ENCODE measurements at regions not wholly inside any gene's neighbourhood (a gene's known extent, or its start where the extent isn't known, plus 50 kb on each side); places are given as distances from the start of the nearest gene placed in this dataset.

- DNase-seq (ENCODE audit: low read depth, low spot score) (no peak), ATAC-seq (no peak)
- no peaks in the 10 kb centered on the region for H4K20me1 ChIP-seq (ENCODE audit: insufficient read depth)
- ChIA-PET CTCF (no interaction called here), RAD21 (ENCODE audit: low non-redundant PET in 1 of 2, low total read pairs in 2 of 2, uncharacterized antibody in 2 of 2, unreplicated experiment in 2 of 2) (no interaction called here), POLR2A (no interaction called here)
- H3K9me2 ChIP-seq (ENCODE audit: insufficient read depth), result no peaks in the 10 kb centered on the region
- BruUV-seq (replicated peaks), result no TSS peak
- H2AFZ ChIP-seq (ENCODE audit: low read depth, low read length, poor library complexity, severe bottlenecking), result no peak overlapping the region
- no peaks in the 10 kb centered on the region for H3K36me3 ChIP-seq (ENCODE audit: control insufficient read depth in 1 of 2, insufficient read depth in 2 of 2, low read length in 2 of 2)
- no peaks in the 10 kb centered on the region for H3K79me2 ChIP-seq (ENCODE audit: insufficient read depth, low read length)
- H3K9me3 ChIP-seq (ENCODE audit: control insufficient read depth in 1 of 2, insufficient read depth in 1 of 2, low read depth in 1 of 2, low read length in 2 of 2), result peaks cover 4 to 18% of the 10 kb centered on the region in 2 experiments; a peak in 1 of 4 replicates
- no peaks in the 10 kb centered on the region for H3K4me1 ChIP-seq (ENCODE audit: control insufficient read depth in 1 of 2, insufficient read depth in 2 of 2, low read length in 2 of 2)
- H3K4me2 ChIP-seq (ENCODE audit: low read length), result no peak overlapping the region
- no peak overlapping the region for H3K9ac ChIP-seq (ENCODE audit: low read length)
- intact Hi-C loops (cut with micrococcal nuclease), result no loop called here
- no peaks in the 10 kb centered on the region for H3K27me3 ChIP-seq (ENCODE audit: insufficient read depth, low read length)
- H3K27ac ChIP-seq (ENCODE audit: low read depth, low read length), result no peak overlapping the region
- no peak for TF ChIP-seq ELF1 (IDR thresholded peaks at IDR 0.05; ENCODE audit: borderline replicate concordance, low read depth)
- no peak for TF ChIP-seq CBX3 (IDR thresholded peaks at IDR 0.05; ENCODE audit: low read depth)
- TF ChIP-seq POLR2AphosphoS5 (IDR thresholded peaks at IDR 0.05; ENCODE audit: low read depth, low read length), result no peak
- TF ChIP-seq EZH2 (IDR thresholded peaks at IDR 0.05), result no peak
- TF ChIP-seq JUND (IDR thresholded peaks at IDR 0.05), result no peak
- TF ChIP-seq SP1 (IDR thresholded peaks at IDR 0.05; ENCODE audit: low read depth), result no peak
- no peak for TF ChIP-seq ZBTB33 (IDR thresholded peaks at IDR 0.05; ENCODE audit: extremely low read depth, insufficient replicate concordance, low read length)
- TF ChIP-seq, protein P1, sequence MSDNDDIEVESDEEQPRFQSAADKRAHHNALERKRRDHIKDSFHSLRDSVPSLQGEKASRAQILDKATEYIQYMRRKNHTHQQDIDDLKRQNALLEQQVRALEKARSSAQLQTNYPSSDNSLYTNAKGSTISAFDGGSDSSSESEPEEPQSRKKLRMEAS (IDR thresholded peaks at IDR 0.05), result no peak
- no peak for TF ChIP-seq RAD21 (IDR thresholded peaks at IDR 0.05; ENCODE audit: low read depth)
- no peak overlapping the region for H3K4me3 ChIP-seq (replicated peaks in 1 of 2; ENCODE audit: low read depth in 1 of 2, low read length in 2 of 2)
Observed at GRCh38 chr11:25183411-25183810, 686.6 kb downstream of the LUZP2 start.

DNA sequence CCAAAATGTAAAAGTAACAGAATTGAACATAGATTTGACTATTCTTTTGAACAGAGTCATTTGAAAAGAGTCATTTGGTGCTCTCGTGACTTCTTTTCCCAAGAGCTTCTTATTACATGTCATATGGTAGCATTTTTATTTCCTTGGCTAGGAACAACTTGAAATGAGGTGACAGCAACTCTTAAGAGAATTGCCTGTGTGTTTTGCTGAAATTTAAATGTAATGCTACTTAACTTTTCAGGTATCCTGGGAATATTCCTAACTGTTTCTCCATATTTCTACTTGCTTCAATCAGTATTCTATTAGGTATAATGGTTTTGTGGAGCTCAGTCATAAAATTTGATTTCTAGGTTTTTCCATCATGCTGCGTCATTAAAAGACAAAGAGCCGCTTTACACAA lies 700.7 kb downstream of the LUZP2 start:
- no TSS peak for BruUV-seq (replicated peaks)
- no peak for ATAC-seq
- Histone ChIP-seq H3K4me2 (ENCODE audit: low read length) (no peak overlapping the region), H3K9me2 (ENCODE audit: insufficient read depth) (no peaks in the 10 kb centered on the region), H3K4me1 (ENCODE audit: control insufficient read depth in 1 of 2, insufficient read depth in 2 of 2, low read length in 2 of 2) (no peaks in the 10 kb centered on the region), H2AFZ (ENCODE audit: low read depth, low read length, poor library complexity, severe bottlenecking) (no peak overlapping the region), H3K27me3 (ENCODE audit: insufficient read depth, low read length) (no peaks in the 10 kb centered on the region), H3K36me3 (ENCODE audit: control insufficient read depth in 1 of 2, insufficient read depth in 2 of 2, low read length in 2 of 2) (no peaks in the 10 kb centered on the region), H3K4me3 (replicated peaks in 1 of 2; ENCODE audit: low read depth in 1 of 2, low read length in 2 of 2) (no peak overlapping the region), H3K9ac (ENCODE audit: low read length) (no peak overlapping the region), H3K27ac (ENCODE audit: low read depth, low read length) (no peak overlapping the region), H4K20me1 (ENCODE audit: insufficient read depth) (no peaks in the 10 kb centered on the region), H3K79me2 (ENCODE audit: insufficient read depth, low read length) (no peaks in the 10 kb centered on the region), H3K9me3 (ENCODE audit: control insufficient read depth in 1 of 2, insufficient read depth in 1 of 2, low read depth in 1 of 2, low read length in 2 of 2) (peaks cover 0 to 3% of the 10 kb centered on the region in 2 experiments; a peak in 2 of 4 replicates)
- intact Hi-C loops (cut with micrococcal nuclease), result no loop called here
- CTCF ChIA-PET, result no interaction called here
- DNase-seq (ENCODE audit: low read depth, low spot score), result no peak
- POLR2A ChIA-PET, result no interaction called here
- RAD21 ChIA-PET (ENCODE audit: low non-redundant PET in 1 of 2, low total read pairs in 2 of 2, uncharacterized antibody in 2 of 2, unreplicated experiment in 2 of 2), result no interaction called here
- TF ChIP-seq JUND (IDR thresholded peaks at IDR 0.05) (no peak), EGR1 (IDR thresholded peaks at IDR 0.05; ENCODE audit: low read depth) (no peak), SP1 (IDR thresholded peaks at IDR 0.05; ENCODE audit: low read depth) (no peak)
- TF ChIP-seq, protein P2, sequence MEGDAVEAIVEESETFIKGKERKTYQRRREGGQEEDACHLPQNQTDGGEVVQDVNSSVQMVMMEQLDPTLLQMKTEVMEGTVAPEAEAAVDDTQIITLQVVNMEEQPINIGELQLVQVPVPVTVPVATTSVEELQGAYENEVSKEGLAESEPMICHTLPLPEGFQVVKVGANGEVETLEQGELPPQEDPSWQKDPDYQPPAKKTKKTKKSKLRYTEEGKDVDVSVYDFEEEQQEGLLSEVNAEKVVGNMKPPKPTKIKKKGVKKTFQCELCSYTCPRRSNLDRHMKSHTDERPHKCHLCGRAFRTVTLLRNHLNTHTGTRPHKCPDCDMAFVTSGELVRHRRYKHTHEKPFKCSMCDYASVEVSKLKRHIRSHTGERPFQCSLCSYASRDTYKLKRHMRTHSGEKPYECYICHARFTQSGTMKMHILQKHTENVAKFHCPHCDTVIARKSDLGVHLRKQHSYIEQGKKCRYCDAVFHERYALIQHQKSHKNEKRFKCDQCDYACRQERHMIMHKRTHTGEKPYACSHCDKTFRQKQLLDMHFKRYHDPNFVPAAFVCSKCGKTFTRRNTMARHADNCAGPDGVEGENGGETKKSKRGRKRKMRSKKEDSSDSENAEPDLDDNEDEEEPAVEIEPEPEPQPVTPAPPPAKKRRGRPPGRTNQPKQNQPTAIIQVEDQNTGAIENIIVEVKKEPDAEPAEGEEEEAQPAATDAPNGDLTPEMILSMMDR (IDR thresholded peaks at IDR 0.05 in 2 of 3, conservative IDR thresholded peaks at IDR 0.05 in 1 of 3; ENCODE audit: borderline replicate concordance in 1 of 3, insufficient read depth in 1 of 3, low read depth in 2 of 3, low read length in 2 of 3), result no peak

Measured in HCT116 (cell line).